ENCODE measurements at regions not wholly inside any gene's neighbourhood (a gene's known extent, or its start where the extent isn't known, plus 50 kb on each side); places are given as distances from the start of the nearest gene placed in this dataset.

DNA sequence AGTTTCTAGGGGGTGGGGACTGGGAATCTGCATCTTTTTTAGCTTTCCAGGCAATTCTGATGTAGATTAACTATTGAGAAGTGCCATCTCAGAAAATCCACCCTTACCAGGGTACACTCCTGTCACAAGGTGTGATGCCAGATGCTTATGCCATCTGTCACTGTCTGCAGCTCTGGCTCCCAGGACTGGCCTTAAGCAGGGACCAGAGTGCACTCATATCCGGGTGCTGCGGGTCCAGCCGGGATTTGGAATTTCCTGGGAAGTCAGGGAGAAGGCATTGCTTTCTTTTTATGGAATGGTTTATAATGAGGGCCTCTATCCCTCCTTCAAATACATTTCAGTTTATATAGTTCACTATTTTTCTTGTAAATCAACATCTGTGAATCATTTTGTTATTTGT lies 92.6 kb downstream of the TMEM174 start:
- DNase-seq: peak; percentile 64

DNA sequence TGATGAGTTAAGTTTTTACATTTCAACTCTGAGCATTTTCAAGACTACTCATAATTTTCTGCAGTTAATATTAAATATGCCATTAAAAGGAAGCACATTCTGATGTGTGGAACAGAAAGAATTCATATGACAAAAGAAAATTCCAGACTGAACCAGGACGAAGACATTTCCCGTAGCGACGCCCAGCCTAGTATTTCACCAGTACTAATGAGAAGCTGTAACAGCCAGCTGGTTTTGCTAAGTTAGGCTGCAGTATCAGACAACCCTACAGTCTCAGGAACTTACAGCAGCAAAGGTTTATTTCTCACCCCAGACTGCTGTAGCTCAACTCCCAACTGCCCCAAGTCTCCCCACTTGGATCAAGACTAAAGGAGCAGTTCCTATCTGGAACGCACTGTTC lies 91.6 kb downstream of the TMEM174 start:
- DNase-seq: peak; percentile 61

- no peak for DNase-seq
Observed at GRCh38 chr5:73263001-73263710, 90.2 kb downstream of the TMEM174 start.

- DNase-seq: no peak
Observed at GRCh38 chr5:73256862-73257261, 83.9 kb downstream of the TMEM174 start.

DNA sequence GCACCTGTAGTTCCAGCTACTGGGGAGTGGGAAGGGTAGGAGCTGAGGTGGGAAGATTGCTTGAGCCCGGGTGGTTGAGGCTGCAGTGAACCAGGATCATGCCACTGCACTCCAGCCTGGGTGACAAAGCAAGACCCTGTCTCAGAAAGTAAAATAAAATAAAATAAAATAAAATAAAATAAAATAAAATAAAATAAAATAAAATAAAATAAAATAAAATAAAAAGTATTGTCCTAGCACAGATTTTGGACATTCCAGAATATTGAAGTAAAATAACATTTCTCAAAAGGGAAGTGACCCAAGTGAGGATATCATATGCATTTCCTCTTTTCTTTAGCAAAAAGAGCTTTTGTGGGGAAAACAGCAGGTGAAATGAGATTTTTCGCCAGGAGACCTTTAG lies 83.5 kb downstream of the TMEM174 start:
- DNase-seq: no peak

DNA sequence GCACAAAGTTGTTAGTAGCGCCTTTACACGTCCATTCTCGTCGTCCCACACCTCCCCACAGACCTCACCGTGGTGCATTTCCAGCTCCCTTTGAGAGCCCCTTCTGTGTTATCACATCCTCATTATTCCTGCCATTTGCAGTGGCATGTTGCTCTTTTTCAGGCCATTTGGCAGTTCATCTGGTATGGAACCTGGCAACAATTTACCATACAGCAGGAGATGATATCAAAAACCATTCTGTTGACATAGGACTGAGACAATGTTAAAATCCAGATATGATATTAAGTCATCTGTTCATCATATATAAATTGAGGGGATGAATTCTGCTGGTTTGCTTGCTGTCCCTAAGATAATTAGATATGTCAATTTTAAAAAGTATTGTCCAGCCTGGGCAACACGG lies 83.0 kb downstream of the TMEM174 start:
- DNase-seq: no peak

DNA sequence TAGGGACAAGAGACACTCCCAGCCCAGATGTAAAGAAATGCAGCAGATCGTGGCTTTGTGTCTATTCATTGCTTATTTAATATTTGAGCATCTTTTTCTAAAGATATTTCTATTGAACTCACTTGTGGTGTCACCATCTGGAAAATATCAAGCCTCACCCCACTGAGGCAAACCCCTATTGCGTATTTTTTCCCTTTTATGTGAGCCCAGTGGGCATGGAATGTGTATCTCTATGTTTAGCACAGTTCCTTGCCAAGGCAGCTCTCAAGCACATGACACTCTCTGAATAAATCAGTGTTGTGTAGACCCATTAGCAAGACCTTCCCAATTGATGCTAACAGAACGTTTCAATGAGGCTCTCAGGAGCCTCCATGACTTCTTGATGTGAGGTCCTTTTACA lies 81.6 kb downstream of the TMEM174 start:
- peak; percentile 46 for DNase-seq

DNA sequence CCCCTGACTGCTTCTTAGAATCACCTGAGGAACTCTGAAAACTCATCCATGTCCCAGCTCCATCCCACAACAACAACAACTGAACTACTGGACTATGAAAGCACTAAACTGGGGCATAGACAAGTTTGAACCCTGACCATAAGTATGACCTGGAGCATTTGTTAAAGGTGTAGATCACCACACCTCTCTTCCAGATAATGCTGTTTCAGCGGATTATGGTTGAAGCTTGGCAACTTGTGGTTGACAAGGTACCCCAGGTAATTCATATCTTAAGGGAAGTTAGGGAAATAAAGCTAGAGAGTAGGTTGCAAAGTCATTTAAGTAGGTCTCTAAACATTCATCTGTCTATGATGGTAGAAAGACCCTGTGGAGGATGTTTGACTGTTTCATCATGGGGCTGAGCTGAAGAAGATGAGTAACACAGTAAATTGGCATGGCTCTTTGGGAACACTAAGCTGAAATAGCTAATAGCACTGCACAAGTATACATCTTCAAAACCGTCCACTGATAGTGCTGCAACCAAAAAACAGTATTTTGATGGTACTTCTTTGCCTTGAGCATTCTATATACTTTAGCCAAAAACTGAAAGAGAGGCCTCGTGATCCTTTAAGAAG lies 80.2 kb downstream of the TMEM174 start:
- DNase-seq: no peak

DNA sequence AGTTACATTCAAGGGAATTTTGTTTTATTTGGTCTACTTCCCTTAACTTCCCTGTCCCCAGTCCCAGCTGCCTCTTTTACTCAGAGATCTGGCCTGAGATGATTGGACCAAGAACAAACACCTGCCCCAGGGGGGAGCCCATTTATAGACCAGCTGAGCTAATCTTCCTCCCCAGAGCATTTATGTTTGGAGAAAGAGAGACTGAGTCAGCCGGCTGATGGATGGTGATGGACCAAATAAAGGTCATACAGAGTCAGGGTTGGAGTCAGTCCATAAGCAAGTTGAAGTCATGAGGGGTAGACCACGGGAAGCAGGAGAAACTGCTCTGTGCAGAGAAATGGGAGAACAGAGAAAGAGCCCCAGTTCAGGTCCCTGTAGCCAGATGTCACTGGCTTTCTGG lies 77.7 kb downstream of the TMEM174 start:
- no peak for DNase-seq

- DNase-seq: no peak
Observed at GRCh38 chr5:73242735-73243134, 69.7 kb downstream of the TMEM174 start.

DNA sequence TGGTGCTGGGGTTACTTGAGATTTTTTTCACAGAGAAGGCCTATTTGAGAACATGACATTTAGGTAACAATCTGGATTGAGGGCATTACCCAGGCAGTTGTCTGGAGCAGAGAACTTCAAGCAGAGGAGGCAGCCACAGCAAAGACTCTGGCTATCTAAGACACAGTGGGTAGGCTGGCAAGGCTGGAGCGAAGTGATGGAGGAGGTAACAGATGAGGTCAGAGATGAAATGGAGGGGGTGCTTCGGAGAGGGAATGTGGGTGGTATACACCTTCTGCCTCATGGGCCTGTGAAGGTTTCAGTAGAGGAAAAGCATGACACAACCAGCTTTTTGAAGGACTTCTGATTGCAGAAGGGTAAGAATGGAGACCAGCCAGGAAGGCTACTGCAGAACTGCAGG lies 65.9 kb downstream of the TMEM174 start:
- no peak for DNase-seq

DNA sequence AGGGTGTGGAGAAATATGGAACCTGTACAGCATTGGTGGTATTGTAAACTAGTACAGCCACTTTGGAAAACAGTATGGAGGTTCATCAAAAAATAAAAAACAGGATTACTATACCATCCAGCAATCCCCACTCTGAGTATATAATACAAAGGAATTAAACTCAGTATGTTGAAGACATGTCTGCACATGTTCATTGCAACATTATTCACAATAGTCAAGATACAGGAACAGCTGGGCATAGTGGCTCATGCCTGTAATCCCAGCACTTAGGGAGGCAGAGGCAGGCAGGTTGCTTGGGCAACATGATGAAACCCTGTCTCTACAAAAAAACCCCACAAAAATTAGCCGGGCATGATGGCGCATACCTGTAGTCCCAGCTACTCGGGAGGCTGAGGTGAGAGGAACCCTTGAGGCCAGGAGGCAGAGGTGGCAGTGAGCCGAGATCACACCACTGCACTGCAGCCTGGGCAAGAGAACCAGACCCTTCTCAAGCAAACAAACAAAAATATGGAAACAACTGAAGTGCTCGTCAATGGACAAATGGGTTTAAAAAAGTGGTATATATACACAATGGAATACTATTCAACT lies 63.6 kb downstream of the TMEM174 start:
- DNase-seq: no peak

DNA sequence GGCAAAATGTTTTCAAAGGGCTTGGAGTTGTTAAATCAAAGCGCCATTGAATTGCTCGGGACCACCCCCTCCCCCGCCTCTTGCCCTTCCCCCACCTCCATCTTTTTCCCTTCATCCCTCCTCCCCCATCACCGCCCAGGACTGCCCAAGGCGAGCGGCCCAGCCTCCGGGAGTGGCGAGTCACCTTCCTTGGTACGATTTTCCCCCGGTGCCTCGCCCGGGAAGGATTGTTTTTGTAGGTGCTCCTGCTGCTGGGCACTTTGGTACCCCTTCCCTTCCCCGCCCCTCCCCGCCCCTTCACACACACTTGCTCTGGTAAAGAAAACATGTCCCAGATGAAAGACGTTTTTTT lies 61.2 kb downstream of the TMEM174 start:
- DNase-seq: no peak

DNA sequence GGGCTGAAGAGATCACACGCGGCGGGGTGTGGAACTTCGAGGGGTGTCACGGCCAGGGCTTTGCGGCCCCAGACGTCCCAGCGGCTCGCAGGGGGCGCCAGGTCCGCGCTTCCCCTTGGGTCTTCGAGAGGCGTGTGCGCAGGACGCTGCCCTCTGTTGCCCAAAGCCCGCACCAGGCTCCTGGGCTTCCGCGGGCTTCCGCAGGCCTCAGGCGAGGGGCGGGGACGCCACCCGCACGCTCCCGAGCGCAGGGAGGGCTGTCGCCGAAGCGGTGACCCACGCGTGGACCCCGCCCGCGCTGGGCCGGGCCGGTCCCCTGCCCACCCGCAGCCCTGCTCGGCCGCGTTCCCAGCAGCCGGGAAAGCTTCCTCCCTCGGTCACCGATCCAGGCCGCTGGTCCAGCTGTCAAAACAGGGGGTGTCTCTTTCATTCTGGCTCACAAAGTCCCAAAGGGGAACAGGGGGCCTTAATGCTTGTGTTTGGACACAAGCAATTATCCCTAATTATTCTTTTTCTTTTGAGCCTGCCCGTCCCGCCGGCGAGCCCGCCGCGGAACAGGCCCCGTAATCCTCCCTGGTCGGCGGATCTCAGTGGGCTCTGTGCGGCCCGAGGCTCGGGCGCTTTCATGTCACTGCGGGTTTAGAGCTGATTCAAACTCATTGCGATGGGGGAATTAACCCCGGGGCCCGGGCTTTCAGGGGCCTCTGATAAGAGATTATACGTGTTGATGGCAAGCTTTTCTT lies 60.6 kb downstream of the TMEM174 start:
- DNase-seq: peak; percentile 42

DNA sequence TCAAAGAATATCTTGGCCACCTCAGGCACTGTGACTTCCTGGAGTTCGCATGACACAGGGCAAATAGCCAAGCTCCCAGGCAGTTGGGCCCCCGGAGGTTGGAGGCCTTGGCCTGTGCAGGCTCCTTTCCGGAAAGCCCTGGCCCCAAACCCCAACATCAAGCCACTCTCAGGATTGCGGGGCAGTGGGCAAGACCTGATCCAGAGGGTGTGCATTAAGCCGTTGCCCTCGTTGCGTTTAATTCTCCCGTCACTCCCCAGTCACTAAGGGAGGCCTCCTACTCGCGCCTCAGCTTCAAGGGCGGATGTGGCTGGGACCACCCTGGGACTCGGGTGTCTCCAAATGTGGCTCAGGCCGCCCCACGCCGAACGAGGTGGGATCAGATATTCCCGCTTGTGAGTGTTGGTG lies 60.1 kb downstream of the TMEM174 start:
- DNase-seq: no peak

DNA sequence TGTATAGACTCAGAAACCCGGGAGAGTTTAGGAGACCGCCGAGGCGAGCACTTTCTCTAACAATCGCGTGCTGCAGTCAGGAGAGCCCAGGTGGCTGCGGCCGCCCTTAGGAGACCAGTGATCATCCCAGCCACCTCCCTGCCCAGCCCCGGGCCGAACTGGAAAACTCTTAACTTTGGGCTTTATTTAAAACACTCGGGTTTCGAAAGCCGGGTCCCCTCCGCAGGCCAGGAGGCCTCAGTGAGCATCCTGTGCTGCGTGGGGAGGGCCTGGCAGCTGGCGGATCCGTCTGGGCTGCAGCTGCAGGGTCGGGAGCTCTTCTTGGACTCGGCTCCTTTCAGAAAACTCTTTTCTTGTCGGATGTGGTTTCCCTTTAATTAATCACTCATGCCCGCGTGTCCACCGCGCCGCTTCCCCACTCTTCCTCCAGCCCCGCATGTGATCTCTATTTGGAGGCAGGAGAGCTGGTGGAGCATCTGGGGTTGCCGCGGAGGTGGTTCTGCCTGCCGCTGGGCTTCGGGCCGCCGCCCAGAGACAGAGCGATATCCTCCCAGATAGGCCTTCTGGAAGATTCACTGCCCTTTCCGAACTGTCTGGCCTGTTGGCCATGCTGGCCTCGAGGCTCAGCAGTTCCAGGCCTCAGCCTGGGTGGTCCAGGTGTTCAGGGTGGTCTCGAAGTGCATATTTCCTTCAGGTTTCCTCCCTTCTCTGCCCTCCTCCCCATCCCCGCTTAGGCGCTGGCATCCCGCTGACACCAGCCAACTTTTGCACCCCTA lies 59.5 kb downstream of the TMEM174 start:
- peak; percentile 33 for DNase-seq

DNA sequence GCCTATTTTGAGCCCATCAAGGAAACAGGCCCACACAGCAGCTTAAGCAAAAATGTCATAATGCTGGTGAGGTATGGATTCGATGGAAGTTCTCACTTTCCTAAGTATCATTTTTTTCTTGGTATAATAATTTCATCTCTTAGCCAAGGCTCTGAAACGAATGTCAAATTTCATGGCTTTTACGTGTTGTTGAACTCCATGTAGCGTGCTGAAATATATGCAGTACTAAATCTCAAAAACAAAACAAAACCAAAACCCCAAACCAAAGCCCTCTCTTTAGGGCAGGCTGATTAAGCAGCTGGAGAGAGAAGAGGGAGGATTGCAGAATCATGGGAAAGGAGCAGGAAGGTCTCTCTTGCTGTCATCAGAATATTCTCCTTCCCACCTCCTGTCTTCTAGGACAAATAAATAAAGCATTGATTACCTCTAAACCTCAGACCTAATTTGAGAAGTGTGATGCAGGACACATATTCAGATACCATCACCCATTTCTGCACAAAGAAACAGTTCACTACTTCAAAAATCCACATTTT lies 58.3 kb downstream of the TMEM174 start:
- DNase-seq: no peak

GRCh38 chr5:73230264-73231245 lies 57.6 kb downstream of the TMEM174 start:
- DNase-seq: no peak

- DNase-seq: peak; percentile 90
Observed at GRCh38 chr5:73229271-73229670, 56.3 kb downstream of the TMEM174 start.

GRCh38 chr5:73228052-73228451 lies 55.1 kb downstream of the TMEM174 start:
- no peak for DNase-seq
